GM10266 (cell line): ENCODE measurements at regions not wholly inside any gene's neighbourhood (a gene's known extent, or its start where the extent isn't known, plus 50 kb on each side); places are given as distances from the start of the nearest gene placed in this dataset.

Source experiments
- DNase-seq: peaks from one replicate; pipeline ENCODE4 v3.0.0; 2012; ENCODE audit errors: extremely low spot score
- TF ChIP-seq, protein P1 (sequence below): IDR thresholded peaks from 2 replicates; pipeline ENCODE4 v1.5.1; 2012; ENCODE audit warnings: mild to moderate bottlenecking, low read depth; ENCODE audit not compliant: control insufficient read depth, insufficient read depth; ENCODE audit errors: missing control alignments

GRCh38 chr9:22265038-22265437, 181.6 kb upstream of the DMRTA1 start:
- TF ChIP-seq, protein P1, sequence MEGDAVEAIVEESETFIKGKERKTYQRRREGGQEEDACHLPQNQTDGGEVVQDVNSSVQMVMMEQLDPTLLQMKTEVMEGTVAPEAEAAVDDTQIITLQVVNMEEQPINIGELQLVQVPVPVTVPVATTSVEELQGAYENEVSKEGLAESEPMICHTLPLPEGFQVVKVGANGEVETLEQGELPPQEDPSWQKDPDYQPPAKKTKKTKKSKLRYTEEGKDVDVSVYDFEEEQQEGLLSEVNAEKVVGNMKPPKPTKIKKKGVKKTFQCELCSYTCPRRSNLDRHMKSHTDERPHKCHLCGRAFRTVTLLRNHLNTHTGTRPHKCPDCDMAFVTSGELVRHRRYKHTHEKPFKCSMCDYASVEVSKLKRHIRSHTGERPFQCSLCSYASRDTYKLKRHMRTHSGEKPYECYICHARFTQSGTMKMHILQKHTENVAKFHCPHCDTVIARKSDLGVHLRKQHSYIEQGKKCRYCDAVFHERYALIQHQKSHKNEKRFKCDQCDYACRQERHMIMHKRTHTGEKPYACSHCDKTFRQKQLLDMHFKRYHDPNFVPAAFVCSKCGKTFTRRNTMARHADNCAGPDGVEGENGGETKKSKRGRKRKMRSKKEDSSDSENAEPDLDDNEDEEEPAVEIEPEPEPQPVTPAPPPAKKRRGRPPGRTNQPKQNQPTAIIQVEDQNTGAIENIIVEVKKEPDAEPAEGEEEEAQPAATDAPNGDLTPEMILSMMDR = no peak
- no peak for DNase-seq

DNA sequence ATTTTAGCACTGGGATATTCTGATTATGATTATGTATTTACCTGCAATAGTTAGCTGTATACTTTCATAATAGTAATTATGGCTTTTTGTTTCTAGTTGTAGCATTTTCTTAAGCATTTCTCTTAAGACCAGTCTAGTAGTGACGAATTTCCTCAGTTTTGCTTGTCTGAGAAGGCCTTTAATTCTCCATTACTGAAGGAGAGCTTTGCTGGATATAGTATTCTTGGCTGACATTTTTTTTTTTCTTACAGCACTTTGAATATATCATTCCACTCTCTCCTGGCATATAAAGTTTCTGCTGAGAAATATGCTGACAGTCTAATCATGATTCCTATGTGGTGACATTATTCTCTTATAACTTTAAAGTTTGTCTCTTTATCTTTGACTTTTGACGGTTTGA, 181.1 kb upstream of the DMRTA1 start:
- DNase-seq = no peak
- TF ChIP-seq, protein P1 = no peak

GRCh38 chr9:22274477-22274876, 172.1 kb upstream of the DMRTA1 start:
- DNase-seq = no peak
- TF ChIP-seq, protein P1 = no peak

GRCh38 chr9:22278426-22278825, 168.2 kb upstream of the DMRTA1 start:
- DNase-seq = no peak
- TF ChIP-seq, protein P1 = no peak

DNA sequence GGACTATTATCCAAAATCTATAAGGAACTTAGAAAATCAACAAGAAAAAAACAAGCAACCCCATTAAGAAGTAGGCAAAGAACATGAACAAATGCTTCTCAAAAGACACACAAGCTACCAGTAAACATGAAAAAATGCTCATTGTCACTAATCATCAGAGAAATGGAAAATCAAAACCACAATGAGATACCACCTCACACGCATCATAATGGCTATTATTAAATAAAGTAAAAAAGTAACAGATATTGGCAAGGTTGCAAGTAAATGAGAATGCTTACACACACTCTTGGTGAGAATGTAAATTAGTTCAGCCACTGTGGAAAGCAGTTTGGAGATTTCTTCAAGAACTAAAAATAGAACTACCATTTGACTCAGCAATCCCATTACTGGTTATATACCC, 167.0 kb upstream of the DMRTA1 start:
- DNase-seq = no peak
- TF ChIP-seq, protein P1 = no peak

GRCh38 chr9:22285066-22285465, 161.6 kb upstream of the DMRTA1 start:
- DNase-seq = no peak
- TF ChIP-seq, protein P1 = no peak

- no peak for DNase-seq
- TF ChIP-seq, protein P1 = no peak
Observed at GRCh38 chr9:22286661-22287060, 160.0 kb upstream of the DMRTA1 start.
